Tibial nerve (tissue), 4 donors: ENCODE measurements at regions not wholly inside any gene's neighbourhood (a gene's known extent, or its start where the extent isn't known, plus 50 kb on each side); places are given as distances from the start of the nearest gene placed in this dataset.

Source experiments
- DNase-seq, 2 donors: peaks; one replicate each; pipeline ENCODE4 v3.0.0-alpha.2; 2019; ENCODE audit warnings: low spot score in 2 of 2
- H3K27ac ChIP-seq, 4 donors: fragments of 200-600 bp; sonication (generic) in 3 of 4; one replicate each; pipeline ENCODE4 v1.5.1; 2017 to 2019; ENCODE audit warnings: mild to moderate bottlenecking in 1 of 4
- H3K27me3 ChIP-seq, 2 donors: fragments of 200-600 bp; sonication (generic) in 1 of 2; one replicate each; pipeline versions ENCODE4 v1.5.1 to v1.6.0; 2017 to 2019
- H3K36me3 ChIP-seq, 3 donors: fragments of 200-600 bp; sonication (generic); one replicate each; pipeline ENCODE4 v1.5.1; 2018 to 2019
- H3K4me1 ChIP-seq, 4 donors: fragments of 200-600 bp; sonication (generic) in 3 of 4; one replicate each; pipeline ENCODE4 v1.5.1; 2017 to 2019
- H3K4me3 ChIP-seq, 4 donors: fragments of 200-600 bp; sonication (generic) in 3 of 4; one replicate each; pipeline ENCODE4 v1.5.1; 2017 to 2019; ENCODE audit warnings: mild to moderate bottlenecking in 1 of 4, moderate library complexity in 1 of 4
- H3K9me3 ChIP-seq, 4 donors: fragments of 200-600 bp; sonication (generic) in 3 of 4; one replicate each; pipeline ENCODE4 v1.5.1; 2017 to 2019
- CTCF ChIP-seq, 5 experiments: fragments of 200-600 bp in 3 of 5; fragments of 450-650 bp in 2 of 5; sonication (generic) in 3 of 5; IDR thresholded peaks; one replicate each; pipeline ENCODE4 v1.5.1; 2016 to 2019; ENCODE audit warnings: antibody characterized with exemption in 5 of 5, mild to moderate bottlenecking in 3 of 5, moderate library complexity in 2 of 5
- EP300 ChIP-seq, 2 donors: sonication (generic); formaldehyde crosslinking; IDR thresholded peaks; one replicate each; pipeline ENCODE4 v1.6.1; 2017; ENCODE audit warnings: antibody characterized with exemption in 2 of 2, mild to moderate bottlenecking in 1 of 2
- POLR2A ChIP-seq, 2 donors: fragments of 450-650 bp; IDR thresholded peaks; one replicate each; pipeline ENCODE4 v1.6.1; 2017; ENCODE audit warnings: antibody characterized with exemption in 2 of 2, mild to moderate bottlenecking in 2 of 2, moderate library complexity in 2 of 2
- WGBS, 2 donors: methylation state at CpG; one replicate each; pipeline ENCODE4 v1.1.5; 2018; 5-methylcytosine and 5-hydroxymethylcytosine counted together

- no peak overlapping the region for H3K27ac ChIP-seq
- H3K4me1 ChIP-seq: no peaks in the 10 kb centered on the region
- 92 to 96% methylated on average over 6 of the region's 6 CpGs for WGBS, 2 donors
- H3K27me3 ChIP-seq: no peaks in the 10 kb centered on the region
- no peaks in the 10 kb centered on the region for H3K9me3 ChIP-seq
- H3K4me3 ChIP-seq: no peak overlapping the region
- H3K36me3 ChIP-seq: no peaks in the 10 kb centered on the region
- TF ChIP-seq CTCF (IDR thresholded peaks at IDR 0.05) (no peak), EP300 (IDR thresholded peaks at IDR 0.05) (no peak), POLR2A (IDR thresholded peaks at IDR 0.05) (no peak)
- DNase-seq: no peak
Measured at GRCh38 chr12:107616941-107617340, 68.7 kb upstream of the PWP1 start.

- TF ChIP-seq EP300 (IDR thresholded peaks at IDR 0.05) (no peak), CTCF (IDR thresholded peaks at IDR 0.05) (no peak), POLR2A (IDR thresholded peaks at IDR 0.05) (no peak)
- Histone ChIP-seq H3K27ac (no peak overlapping the region), H3K36me3 (no peaks in the 10 kb centered on the region), H3K27me3 (no peaks in the 10 kb centered on the region), H3K4me1 (no peaks in the 10 kb centered on the region), H3K9me3 (no peaks in the 10 kb centered on the region), H3K4me3 (no peak overlapping the region)
- WGBS, 2 donors: 89 to 90% methylated on average over 10 to 15 of the region's 15 CpGs
- no peak for DNase-seq
Measured at GRCh38 chr12:107618106-107618505, 67.5 kb upstream of the PWP1 start.

- H3K27me3 ChIP-seq: no peaks in the 10 kb centered on the region
- TF ChIP-seq CTCF (IDR thresholded peaks at IDR 0.05) (no peak), POLR2A (IDR thresholded peaks at IDR 0.05) (no peak)
- 71 to 75% methylated on average over 13 of the region's 13 CpGs for WGBS, 2 donors
- no peaks in the 10 kb centered on the region for H3K4me1 ChIP-seq
- H3K4me3 ChIP-seq: no peak overlapping the region
- peaks cover 0 to 6% (median 0%) of the 10 kb centered on the region in 4 donors for H3K9me3 ChIP-seq
- H3K36me3 ChIP-seq: no peaks in the 10 kb centered on the region
- no peak overlapping the region for H3K27ac ChIP-seq
- no peak for DNase-seq
Measured at GRCh38 chr12:107619831-107620230, 65.8 kb upstream of the PWP1 start.

- no peak for DNase-seq
- no peak overlapping the region for H3K4me3 ChIP-seq
- H3K9me3 ChIP-seq: peaks cover 0 to 16% (median 0%) of the 10 kb centered on the region in 4 donors
- no peaks in the 10 kb centered on the region for H3K36me3 ChIP-seq
- TF ChIP-seq CTCF (IDR thresholded peaks at IDR 0.05) (peak in 2 of 5 experiments; percentile 18 to 32), POLR2A (IDR thresholded peaks at IDR 0.05) (no peak)
- WGBS, 2 donors: 56 to 62% methylated on average over 8 of the region's 8 CpGs
- no peak overlapping the region for H3K27ac ChIP-seq
- H3K27me3 ChIP-seq: no peaks in the 10 kb centered on the region
- H3K4me1 ChIP-seq: no peaks in the 10 kb centered on the region
Measured at GRCh38 chr12:107622001-107622400, 63.6 kb upstream of the PWP1 start.

GRCh38 chr12:107624493-107624892 lies 61.1 kb upstream of the PWP1 start:
- H3K27ac ChIP-seq: no peak overlapping the region
- H3K27me3 ChIP-seq: no peaks in the 10 kb centered on the region
- 97 to 99% methylated on average over 4 of the region's 4 CpGs for WGBS, 2 donors
- TF ChIP-seq POLR2A (IDR thresholded peaks at IDR 0.05): no peak
- H3K36me3 ChIP-seq: no peaks in the 10 kb centered on the region
- H3K4me1 ChIP-seq: no peaks in the 10 kb centered on the region
- no peak overlapping the region for H3K4me3 ChIP-seq
- peaks cover 0 to 16% (median 0%) of the 10 kb centered on the region in 4 donors for H3K9me3 ChIP-seq
- no peak for DNase-seq

- TF ChIP-seq CTCF (IDR thresholded peaks at IDR 0.05): no peak
- TF ChIP-seq EP300 (IDR thresholded peaks at IDR 0.05): no peak
- no peak for TF ChIP-seq POLR2A (IDR thresholded peaks at IDR 0.05)
- Histone ChIP-seq H3K9me3 (peaks cover 0 to 13% (median 0%) of the 10 kb centered on the region in 4 donors), H3K4me1 (no peaks in the 10 kb centered on the region), H3K36me3 (no peaks in the 10 kb centered on the region), H3K4me3 (no peak overlapping the region), H3K27ac (no peak overlapping the region), H3K27me3 (no peaks in the 10 kb centered on the region)
- DNase-seq: no peak
- WGBS, 2 donors: 80 to 85% methylated on average over 3 of the region's 3 CpGs
Measured at GRCh38 chr12:107631715-107632114, 53.9 kb upstream of the PWP1 start.
